Medulla oblongata (tissue), 1 donor: ENCODE measurements at regions not wholly inside any gene's neighbourhood (a gene's known extent, or its start where the extent isn't known, plus 50 kb on each side); places are given as distances from the start of the nearest gene placed in this dataset.
A peak's percentile ranks its signal among the peaks of the same experiment; 100 is the strongest.

Experiments used
- DNase-seq: peaks from one replicate; pipeline ENCODE4 v3.0.0-alpha.2; 2015; ENCODE audit errors: extremely low spot score

DNA sequence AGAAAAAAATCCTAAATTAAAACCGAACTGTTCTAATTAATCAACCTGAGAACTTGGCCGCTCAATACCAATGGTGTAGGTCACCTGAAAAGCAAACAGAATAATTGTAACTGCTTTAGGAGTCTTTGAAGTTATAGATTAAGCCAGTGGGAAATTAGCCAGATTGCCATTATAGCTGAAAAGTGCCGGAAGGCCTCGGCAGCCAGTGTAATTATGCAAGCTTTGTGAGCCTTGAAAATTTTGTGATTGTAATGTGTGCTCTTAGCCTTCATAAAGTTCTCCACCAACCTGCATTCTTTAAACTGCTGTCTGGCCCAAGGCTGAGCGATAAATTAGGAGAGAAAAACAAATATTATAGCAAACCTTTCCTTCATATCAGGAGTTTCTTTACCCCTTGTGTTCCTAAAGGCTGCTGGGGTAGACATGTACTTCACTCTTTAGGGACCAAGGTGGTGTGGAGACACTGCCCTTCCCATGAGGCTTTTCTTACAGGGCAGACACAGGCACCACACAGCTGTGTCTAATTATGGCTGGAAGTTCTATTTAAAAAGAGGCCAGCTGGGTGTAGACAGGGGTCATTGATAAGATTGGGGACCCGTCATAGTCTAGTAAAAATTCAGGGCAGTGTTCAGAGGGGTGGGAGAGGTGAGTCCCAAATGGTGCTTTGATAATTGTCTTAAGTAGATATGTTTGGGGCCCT lies 991.2 kb downstream of the FLRT2 start:
- DNase-seq = no peak

DNA sequence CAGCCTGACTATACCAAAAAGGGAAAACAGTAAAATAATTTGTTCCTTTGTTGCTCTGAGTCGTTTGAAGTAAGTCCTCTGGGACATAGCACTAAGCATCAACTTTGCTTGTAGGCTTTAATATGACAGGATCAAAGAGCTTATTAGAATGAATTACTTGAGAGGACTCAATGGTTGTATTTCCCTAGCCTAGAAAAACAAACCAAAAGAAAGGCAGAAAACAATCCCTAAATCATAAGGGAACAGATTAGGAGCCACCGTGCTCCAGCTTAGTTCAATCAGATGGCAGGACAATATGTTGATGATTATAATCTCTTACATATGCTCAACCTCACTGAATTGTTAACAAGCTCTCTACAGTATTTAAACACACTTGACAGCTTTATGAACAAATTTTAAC lies 988.4 kb downstream of the FLRT2 start:
- DNase-seq = no peak

DNA sequence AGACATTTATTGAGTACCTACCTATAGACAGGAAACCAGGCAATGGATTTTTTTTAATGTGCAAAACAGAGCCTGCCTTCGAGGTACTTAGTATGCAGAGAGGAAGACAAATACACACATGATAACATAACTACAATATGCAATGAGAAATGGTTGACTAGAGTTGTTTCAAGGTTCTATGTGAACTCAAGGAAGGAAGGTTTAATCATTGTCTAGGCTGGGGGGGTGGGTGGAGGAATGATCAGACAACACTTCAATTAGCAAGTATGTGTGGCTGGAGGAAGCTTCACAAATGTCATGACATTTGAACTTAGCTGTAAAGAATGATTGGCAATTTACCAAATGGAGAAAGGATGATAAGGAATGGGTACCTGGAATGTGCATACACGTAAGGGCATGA lies 985.3 kb downstream of the FLRT2 start:
- DNase-seq = no peak

DNA sequence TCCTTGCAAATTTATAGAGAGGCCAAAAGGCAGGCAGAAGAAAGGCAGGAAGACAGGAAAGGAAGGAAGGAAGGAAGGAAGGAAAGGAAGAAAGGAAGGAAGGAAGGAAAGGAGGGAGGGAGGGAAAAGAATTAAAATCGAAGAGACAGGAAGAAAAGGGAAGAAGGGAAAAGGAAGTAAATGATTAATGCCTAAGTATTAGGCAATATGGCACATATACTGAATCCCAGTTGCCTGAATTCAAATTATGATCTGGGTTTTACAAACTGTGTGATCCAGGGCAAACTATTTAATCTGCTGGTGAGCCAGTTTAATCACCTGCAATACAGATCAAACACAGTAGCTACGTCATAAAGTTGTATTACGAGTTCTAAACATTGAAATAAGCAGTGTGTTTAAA lies 983.6 kb downstream of the FLRT2 start:
- DNase-seq = no peak

DNA sequence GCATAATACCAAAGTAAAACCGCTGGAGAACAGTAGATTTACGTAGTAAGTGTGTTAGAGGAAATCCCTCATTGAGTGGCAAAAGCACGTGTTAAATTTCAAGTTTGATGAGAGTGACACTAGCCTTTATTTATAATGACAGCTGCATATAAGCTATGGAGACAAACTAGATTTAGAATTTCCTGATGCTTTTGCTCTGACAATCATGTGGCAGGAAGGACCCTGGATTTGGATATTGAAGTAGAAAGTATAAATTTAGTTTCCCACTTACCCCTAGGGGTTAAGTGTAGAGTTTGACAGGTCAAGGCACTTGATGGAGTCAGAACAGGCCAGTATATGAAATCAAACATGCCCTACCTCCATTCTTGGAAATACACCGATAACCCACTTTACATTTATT lies 983.1 kb downstream of the FLRT2 start:
- DNase-seq = no peak

DNA sequence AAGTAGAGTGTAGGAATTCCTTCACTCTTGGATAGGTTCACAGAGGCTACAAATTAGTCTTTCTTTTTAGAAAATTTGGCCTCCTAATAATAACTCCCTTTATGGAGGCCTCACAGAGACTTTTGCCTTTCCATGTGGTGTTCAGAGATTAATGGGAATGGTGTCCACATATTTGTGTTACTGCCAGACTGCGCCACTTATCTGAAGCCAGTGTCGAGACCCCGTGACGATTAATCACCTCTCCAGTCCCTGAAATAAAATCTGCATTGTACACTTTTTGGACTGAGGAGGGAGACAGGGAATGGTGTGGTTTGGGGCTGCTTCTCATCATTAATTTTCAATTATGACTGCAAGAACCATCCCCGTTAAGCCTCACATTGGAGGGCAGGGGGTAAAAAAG lies 980.5 kb downstream of the FLRT2 start:
- peak; percentile 29 for DNase-seq

DNA sequence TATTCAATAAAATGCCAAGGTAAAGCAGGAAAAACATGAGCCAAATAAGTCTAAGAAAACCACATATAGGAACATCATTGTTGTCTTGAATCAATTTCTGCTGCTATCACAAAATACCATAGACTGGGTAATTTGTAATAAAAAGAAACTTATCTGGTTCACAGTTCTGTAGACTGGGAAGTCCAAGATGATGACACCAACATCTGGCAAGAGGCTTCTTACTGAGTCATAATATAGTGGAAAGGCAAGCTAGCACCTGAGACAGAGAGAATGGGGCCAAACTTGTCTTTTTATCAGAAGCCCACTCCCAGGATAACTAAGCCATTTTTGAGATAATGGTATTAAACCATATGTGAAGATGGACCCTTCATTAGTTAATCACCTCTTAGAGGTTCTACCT lies 975.9 kb downstream of the FLRT2 start:
- DNase-seq = no peak

DNA sequence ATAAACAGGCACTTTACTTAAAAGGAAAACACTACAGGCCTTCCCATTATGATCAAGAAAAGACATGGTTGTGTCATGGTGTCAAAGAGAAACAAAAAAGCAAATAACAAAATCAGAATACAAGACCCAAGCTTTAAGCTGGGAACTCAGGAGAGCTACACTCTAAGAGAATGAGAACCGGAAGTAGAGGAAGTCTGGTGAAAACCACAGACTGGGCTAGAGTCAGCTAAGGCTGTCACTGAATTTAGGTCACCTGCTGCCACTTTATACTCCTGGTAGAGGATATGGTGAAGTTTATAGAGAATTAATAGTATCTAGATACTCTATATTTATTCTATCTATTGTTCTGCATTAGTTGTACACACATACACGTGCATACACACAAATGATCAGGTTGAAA lies 971.7 kb downstream of the FLRT2 start:
- DNase-seq = no peak

DNA sequence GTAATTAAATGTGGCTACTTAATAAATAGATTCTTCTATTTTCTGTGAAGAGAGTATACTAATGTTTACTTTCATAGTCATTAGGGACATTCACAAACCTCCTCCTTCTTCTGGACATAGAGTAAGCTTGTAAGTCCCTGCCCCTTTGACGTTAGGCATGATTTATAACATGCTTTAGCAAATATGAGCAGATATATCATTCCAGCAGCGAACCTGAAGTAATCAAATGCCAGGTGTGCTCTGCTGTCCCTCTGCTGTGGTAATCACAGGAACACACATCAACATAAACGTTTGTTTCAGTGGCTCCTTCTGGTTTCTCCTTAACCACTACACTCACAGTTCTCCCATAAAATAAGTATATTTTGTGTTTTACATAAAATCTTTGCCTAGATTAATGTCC lies 961.8 kb downstream of the FLRT2 start:
- no peak for DNase-seq

DNA sequence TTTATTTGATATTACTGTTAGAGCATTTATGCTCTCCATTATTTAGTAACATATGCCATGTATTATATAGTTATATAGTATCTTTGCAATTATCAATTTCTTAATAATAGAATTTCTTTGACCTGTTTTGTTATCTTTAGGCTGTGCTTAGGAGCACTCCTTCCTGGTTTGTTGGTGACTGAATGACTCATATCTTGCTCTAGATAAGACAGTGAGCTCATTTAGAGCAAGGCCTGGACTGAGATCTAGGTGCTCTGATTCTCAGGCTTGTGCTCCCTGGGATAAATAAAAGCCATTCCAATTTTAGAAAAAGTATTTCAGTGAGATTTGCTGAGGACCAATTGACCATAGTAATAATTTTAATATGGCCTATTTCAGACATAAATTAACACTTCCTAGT lies 951.2 kb downstream of the FLRT2 start:
- no peak for DNase-seq

DNA sequence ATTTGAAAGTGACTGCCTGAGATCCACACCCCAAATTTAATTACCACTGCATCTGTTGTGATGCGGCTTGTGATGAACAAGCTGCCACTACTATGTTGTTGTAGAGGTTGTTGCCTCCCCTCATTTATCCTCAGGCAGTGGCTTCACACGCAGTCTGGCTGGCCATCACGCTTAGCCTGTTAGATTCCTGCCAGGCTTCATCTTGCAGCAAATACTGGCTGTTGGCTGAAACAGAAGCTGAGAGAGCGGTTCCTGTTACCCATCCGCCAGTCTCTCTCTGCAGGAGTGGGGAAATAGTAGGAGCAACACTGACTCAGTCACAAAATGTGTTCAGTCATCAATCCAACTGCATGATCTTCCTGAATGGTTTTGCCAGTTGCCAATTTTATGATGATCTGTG lies 934.4 kb downstream of the FLRT2 start:
- peak; percentile 5 for DNase-seq

DNA sequence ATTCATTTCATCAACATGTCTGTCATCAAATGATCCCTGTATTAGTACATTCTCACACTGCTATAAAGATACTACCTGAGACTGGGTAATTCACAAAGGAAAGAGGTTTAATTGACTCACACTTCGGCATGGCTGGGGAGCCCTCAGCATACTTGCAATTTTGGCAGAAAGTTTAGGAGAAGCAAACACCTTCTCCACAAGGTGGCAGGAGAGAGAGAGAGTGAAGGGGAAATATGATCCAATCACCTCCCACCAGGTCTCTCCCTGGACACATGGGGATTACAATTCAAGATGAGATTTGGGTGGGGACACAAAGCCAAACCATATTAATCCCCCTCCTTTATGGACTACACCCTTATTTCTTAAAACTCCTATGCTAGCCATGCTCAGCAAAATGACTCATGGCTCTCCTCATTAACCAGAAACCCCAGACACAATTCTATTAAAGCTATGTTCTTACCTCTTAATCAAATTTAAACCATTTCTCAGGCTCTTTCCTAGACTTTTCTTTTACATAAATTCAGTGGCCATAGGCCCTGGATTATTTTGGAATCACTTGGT lies 932.3 kb downstream of the FLRT2 start:
- DNase-seq = no peak

DNA sequence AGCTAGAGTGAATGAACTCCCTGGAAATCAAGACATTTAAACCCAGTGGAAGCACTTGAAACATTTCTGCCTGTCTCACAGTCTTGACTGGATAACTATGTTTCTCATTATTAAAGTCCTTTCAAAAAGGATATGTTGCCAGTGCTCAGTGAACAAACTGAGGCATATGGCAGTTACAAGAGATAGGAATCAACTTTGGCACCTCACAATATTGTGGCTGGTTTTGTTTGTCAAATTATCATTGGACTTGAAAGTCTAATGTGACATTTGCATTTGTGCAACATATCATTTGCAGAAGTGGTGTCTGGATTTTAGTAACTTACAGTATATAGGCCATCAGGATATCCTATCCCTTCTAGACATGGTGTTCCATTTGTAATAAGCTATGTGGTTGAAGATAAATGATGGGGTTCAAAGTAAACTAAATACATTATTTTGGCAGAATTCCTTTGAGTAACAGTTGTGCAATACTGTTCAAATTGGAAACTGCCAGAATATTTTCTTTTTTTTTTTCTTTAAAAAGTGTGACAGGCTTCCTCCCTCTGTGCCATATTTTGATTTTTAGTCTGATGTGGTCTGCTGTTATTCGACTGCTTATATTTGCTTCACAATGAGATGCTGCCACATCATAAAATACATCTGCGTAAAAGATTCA lies 927.7 kb downstream of the FLRT2 start:
- no peak for DNase-seq

DNA sequence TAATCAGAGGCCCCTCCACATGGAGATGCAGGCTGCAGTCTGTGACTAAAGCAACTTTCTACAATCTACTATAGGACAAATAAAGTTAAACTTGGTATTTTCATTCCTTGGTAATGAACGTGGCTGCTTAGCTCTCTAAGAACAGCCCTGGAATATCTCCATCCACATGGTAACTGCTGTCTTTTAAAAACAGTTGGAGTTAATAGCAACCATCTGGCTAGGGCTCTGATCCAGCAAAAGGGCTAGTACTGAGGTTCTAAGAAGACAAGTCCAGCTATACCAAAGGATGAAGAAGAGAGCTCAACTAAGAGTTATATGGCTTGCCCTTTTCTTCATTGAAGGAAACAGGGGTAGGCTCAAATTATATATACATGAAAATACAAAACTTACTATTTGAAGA lies 920.1 kb downstream of the FLRT2 start:
- no peak for DNase-seq

DNA sequence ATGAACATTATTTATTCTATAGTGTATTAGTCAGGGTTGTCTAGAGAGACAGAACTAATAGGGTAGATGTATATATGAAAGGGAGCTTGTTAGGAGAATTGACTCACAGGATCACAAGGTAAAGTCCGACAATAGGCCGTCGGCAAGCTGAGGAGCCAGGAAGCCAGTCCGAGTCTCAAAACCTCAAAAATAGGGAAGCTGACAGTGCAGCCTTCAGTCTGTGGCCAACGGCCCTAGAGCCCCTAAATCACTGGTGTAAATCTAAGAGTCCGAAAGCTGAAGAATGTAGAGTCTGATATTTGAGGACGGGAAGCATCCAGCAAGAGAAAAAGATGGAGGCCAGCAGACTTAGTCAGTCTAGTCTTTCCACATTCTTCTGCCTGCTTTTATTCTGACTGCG lies 912.2 kb downstream of the FLRT2 start:
- DNase-seq = no peak

DNA sequence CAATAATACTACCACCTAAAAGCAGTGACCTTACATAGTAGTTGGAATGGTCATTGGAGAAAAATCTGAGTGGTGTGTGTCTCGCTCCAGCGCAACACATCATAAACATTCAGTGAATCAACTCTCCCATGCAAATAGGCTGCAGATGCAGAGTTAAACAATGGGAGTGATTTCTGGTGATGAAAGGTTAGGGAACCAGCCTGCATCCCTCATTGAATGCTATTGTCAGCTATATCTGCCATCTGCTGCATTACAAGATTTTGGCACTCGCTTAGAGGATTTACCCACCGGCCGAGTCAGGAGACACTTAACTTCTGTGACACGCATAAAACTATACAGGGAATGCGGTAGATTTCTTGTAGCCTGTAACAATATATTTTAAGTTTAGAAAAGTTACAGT lies 900.9 kb downstream of the FLRT2 start:
- no peak for DNase-seq

DNA sequence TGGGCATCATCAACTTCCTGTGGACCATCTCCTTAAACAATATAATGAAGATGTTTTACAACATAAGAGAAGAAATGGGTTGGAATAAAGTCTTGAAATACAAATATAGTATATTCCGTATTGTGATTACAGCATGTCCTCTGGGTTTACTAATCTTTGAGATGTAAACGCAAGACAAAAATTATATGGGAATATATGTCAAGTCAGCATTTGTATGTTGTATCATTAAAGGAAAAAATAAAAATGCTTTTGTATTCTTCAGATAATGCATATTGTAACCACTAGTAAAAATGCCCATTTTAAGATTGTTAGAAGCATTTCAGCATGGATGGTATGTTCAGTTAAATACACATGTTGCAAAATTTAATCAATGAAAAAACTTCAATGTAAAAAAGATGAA lies 893.3 kb downstream of the FLRT2 start:
- DNase-seq = no peak

DNA sequence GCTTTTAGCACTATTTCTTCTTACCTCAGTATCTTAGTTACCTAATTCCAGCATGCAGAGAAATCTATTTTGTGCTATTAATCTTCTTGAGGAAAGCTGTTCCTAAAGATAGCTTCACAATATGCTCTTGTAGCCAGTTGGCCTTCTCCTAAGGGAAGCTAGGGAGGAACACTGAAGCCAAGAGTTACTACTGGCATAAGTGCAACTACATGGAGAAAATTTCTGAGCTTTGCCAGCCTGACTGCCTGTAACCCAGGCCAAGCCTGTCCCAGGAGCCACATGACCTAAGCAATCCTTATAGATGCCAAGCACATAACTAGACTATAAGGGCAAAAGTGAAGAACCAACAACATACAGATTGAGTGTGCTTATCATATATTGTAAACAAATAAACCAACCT lies 890.2 kb downstream of the FLRT2 start:
- DNase-seq = peak; percentile 57

DNA sequence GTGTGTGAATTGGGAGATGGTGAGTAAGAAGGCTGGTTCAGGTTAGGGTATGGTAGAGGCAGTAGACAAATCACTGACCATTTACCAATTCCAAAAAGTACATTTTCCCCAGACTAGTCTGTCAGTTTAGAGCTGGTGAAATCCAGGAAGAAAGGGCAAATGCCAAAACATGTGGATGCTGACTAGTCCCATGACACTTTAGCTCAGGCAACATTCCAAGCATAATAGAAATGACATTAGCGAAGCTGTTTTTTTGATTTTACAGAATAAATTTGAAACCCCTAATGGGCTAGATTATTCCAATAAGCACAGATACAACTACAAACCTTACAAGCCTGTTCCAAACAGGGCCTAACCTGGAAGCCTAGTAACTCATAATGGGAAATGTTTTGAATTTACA lies 884.2 kb downstream of the FLRT2 start:
- DNase-seq = no peak

DNA sequence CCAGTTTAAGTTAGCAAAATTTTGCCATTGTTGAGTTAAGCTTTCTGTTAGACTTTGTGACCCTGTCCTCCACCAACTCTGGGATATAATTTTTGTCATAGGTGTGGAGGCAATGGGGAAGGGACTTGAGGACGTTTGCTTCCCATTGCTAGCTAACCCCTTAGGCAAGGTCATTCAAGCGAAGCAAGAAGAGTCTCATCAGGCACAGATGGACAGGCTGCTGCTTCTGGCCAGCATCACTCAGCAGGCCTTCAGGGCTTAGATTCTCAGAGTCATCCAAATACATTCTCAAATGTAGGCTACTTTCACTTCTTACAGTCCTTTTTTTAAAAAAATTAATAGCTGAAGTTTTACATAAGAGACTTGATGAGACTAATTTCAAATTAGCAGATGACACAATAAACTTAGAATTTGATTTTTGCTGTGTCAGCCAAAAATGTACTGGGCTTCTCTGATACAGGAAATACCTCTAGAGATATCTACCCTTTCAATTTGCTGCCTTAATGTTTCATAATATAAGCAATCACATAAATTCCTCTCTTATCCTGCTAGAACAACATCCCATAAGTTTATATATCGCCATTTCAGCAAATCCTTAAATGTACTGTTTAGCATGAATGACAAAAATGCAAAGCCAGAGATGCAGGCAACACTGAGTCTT lies 875.2 kb downstream of the FLRT2 start:
- no peak for DNase-seq

DNA sequence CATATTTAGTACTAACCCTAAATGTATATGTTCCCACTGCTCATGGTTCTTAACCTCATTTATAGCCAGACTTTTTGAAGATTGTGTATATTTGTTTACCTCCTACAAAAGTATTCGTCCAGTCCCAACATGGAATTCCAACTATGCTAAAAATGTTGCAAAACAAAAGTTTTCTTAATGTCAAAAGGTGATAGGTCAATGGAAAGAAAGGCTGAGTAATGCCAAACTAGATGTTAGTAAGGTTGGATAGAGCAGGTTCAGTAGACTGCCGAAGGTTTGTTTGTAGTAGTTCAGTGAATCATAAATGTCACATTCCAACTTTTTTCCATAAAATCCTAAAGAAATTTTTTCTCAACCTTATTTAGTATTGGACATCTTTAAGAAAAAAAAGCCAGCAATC lies 874.5 kb downstream of the FLRT2 start:
- no peak for DNase-seq

DNA sequence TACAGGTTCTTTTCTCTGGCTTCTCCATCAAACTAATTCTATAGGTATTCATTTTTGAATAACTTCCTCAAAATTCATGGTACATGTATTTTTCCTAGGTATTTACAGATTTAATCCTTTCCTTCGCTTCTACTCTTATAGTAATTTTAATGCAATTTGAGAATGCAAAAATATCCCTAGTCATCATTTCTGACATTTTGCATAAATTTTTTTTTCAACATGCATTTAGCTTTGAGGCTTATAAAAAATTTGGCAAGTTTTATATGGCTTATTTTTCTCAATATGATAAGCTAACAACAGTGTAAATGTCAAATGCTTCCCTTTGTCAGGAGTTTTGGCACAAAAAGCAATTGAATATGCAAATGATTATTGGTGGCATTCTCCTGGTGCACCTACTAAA lies 872.6 kb downstream of the FLRT2 start:
- no peak for DNase-seq

DNA sequence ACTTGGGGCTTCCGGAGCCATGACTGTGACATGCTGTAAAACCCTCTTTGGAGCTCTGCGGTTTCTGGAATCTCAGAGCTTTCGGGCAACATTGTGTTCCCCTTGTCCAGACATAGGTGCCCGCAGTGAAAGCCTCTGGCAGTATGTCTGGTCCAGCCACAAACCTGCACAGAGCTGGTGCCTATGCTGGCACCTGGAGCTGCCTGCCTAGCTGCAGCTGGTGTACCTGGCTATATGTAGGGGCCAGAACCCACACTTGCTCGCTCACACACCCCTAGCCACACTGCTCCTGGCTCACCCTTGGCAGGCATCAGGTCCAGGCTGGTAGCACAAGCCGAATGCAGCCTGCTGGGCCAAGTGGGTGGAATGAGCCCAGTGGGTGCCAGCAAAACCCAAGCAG lies 861.1 kb downstream of the FLRT2 start:
- no peak for DNase-seq
